ENCODE measurements at regions not wholly inside any gene's neighbourhood (a gene's known extent, or its start where the extent isn't known, plus 50 kb on each side); places are given as distances from the start of the nearest gene placed in this dataset.

- no peaks in the 10 kb centered on the region for H3F3A ChIP-seq (ENCODE audit: control insufficient read depth, insufficient read depth)
- TF ChIP-seq, protein P1, sequence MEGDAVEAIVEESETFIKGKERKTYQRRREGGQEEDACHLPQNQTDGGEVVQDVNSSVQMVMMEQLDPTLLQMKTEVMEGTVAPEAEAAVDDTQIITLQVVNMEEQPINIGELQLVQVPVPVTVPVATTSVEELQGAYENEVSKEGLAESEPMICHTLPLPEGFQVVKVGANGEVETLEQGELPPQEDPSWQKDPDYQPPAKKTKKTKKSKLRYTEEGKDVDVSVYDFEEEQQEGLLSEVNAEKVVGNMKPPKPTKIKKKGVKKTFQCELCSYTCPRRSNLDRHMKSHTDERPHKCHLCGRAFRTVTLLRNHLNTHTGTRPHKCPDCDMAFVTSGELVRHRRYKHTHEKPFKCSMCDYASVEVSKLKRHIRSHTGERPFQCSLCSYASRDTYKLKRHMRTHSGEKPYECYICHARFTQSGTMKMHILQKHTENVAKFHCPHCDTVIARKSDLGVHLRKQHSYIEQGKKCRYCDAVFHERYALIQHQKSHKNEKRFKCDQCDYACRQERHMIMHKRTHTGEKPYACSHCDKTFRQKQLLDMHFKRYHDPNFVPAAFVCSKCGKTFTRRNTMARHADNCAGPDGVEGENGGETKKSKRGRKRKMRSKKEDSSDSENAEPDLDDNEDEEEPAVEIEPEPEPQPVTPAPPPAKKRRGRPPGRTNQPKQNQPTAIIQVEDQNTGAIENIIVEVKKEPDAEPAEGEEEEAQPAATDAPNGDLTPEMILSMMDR (IDR thresholded peaks at IDR 0.05; ENCODE audit: low read depth, low read length, poor library complexity, severe bottlenecking), result no peak
- TF ChIP-seq EZH2phosphoT487 (IDR thresholded peaks at IDR 0.05; ENCODE audit: borderline replicate concordance, low read length), result no peak
- H3K36me3 ChIP-seq (ENCODE audit: control insufficient read depth, low read length), result no peaks in the 10 kb centered on the region
- no peaks in the 10 kb centered on the region for H4K20me1 ChIP-seq (ENCODE audit: control insufficient read depth, insufficient read depth, low read depth, low read length)
- no peak overlapping the region for H3K4me3 ChIP-seq (ENCODE audit: low read length)
- H3K27me3 ChIP-seq (ENCODE audit: control insufficient read depth, low read length), result no peaks in the 10 kb centered on the region
- no peaks in the 10 kb centered on the region for H3K4me1 ChIP-seq (ENCODE audit: control insufficient read depth, low read length)
- H3K4me2 ChIP-seq (ENCODE audit: low read length), result no peak overlapping the region
- no peaks in the 10 kb centered on the region for H3K79me2 ChIP-seq (ENCODE audit: control insufficient read depth, low read length)
- H3K27ac ChIP-seq (ENCODE audit: low read depth, low read length), result no peak overlapping the region
- no peaks in the 10 kb centered on the region for H3K9me3 ChIP-seq (ENCODE audit: control insufficient read depth, insufficient read depth, low read length)
- no peaks in the 10 kb centered on the region for H3K9me2 ChIP-seq (replicated peaks; ENCODE audit: control insufficient read depth, low read length)
Observed at GRCh38 chrX:26376037-26376708, 160.2 kb downstream of the MAGEB5 start.

GRCh38 chrX:26375346-26375745 lies 159.4 kb downstream of the MAGEB5 start:
- Histone ChIP-seq H3K27ac (ENCODE audit: low read depth, low read length) (no peak overlapping the region), H3K9me2 (replicated peaks; ENCODE audit: control insufficient read depth, low read length) (no peaks in the 10 kb centered on the region), H3K79me2 (ENCODE audit: control insufficient read depth, low read length) (no peaks in the 10 kb centered on the region), H3K4me1 (ENCODE audit: control insufficient read depth, low read length) (no peaks in the 10 kb centered on the region), H3K27me3 (ENCODE audit: control insufficient read depth, low read length) (no peaks in the 10 kb centered on the region), H3K36me3 (ENCODE audit: control insufficient read depth, low read length) (no peaks in the 10 kb centered on the region), H3K4me3 (ENCODE audit: low read length) (no peak overlapping the region), H4K20me1 (ENCODE audit: control insufficient read depth, insufficient read depth, low read depth, low read length) (no peaks in the 10 kb centered on the region), H3K9me3 (ENCODE audit: control insufficient read depth, insufficient read depth, low read length) (no peaks in the 10 kb centered on the region), H3K4me2 (ENCODE audit: low read length) (no peak overlapping the region), H3F3A (ENCODE audit: control insufficient read depth, insufficient read depth) (no peaks in the 10 kb centered on the region)
- TF ChIP-seq, protein P1 (IDR thresholded peaks at IDR 0.05; ENCODE audit: low read depth, low read length, poor library complexity, severe bottlenecking), result no peak
- no peak for TF ChIP-seq EZH2phosphoT487 (IDR thresholded peaks at IDR 0.05; ENCODE audit: borderline replicate concordance, low read length)

GRCh38 chrX:26373829-26374228 lies 157.9 kb downstream of the MAGEB5 start:
- TF ChIP-seq, protein P1 (IDR thresholded peaks at IDR 0.05; ENCODE audit: low read depth, low read length, poor library complexity, severe bottlenecking), result no peak
- TF ChIP-seq EZH2phosphoT487 (IDR thresholded peaks at IDR 0.05; ENCODE audit: borderline replicate concordance, low read length), result no peak
- no peaks in the 10 kb centered on the region for H4K20me1 ChIP-seq (ENCODE audit: control insufficient read depth, insufficient read depth, low read depth, low read length)
- no peak overlapping the region for H3K4me2 ChIP-seq (ENCODE audit: low read length)
- no peaks in the 10 kb centered on the region for H3K9me2 ChIP-seq (replicated peaks; ENCODE audit: control insufficient read depth, low read length)
- H3K79me2 ChIP-seq (ENCODE audit: control insufficient read depth, low read length), result no peaks in the 10 kb centered on the region
- H3K36me3 ChIP-seq (ENCODE audit: control insufficient read depth, low read length), result no peaks in the 10 kb centered on the region
- H3K27ac ChIP-seq (ENCODE audit: low read depth, low read length), result no peak overlapping the region
- no peaks in the 10 kb centered on the region for H3F3A ChIP-seq (ENCODE audit: control insufficient read depth, insufficient read depth)
- no peaks in the 10 kb centered on the region for H3K9me3 ChIP-seq (ENCODE audit: control insufficient read depth, insufficient read depth, low read length)
- no peaks in the 10 kb centered on the region for H3K27me3 ChIP-seq (ENCODE audit: control insufficient read depth, low read length)
- H3K4me3 ChIP-seq (ENCODE audit: low read length), result no peak overlapping the region
- no peaks in the 10 kb centered on the region for H3K4me1 ChIP-seq (ENCODE audit: control insufficient read depth, low read length)
